WTC11 (cell line): ENCODE measurements at regions not wholly inside any gene's neighbourhood (a gene's known extent, or its start where the extent isn't known, plus 50 kb on each side); places are given as distances from the start of the nearest gene placed in this dataset.

ENCODE experiments used
- AFF4 ChIP-seq: sonication (generic); formaldehyde crosslinking; IDR thresholded peaks from 2 replicates; pipeline ENCODE4 v1.8.1; 2023; ENCODE audit warnings: mild to moderate bottlenecking, missing genetic modification reagents, borderline replicate concordance
- TF ChIP-seq, protein P1 (sequence below): sonication (generic); formaldehyde crosslinking; IDR thresholded peaks from 2 replicates; pipeline ENCODE4 v1.8.1; 2023; ENCODE audit warnings: mild to moderate bottlenecking, missing genetic modification reagents, moderate library complexity
- TF ChIP-seq, protein P2 (sequence below): sonication (generic); formaldehyde crosslinking; IDR thresholded peaks from 2 replicates; pipeline ENCODE4 v1.8.1; 2022; ENCODE audit warnings: mild to moderate bottlenecking, missing genetic modification reagents, moderate library complexity, borderline replicate concordance
- TF ChIP-seq, protein P3 (sequence below): sonication (generic); formaldehyde crosslinking; IDR thresholded peaks from 2 replicates; pipeline ENCODE4 v1.8.0; 2022; ENCODE audit warnings: mild to moderate bottlenecking, missing genetic modification reagents

DNA sequence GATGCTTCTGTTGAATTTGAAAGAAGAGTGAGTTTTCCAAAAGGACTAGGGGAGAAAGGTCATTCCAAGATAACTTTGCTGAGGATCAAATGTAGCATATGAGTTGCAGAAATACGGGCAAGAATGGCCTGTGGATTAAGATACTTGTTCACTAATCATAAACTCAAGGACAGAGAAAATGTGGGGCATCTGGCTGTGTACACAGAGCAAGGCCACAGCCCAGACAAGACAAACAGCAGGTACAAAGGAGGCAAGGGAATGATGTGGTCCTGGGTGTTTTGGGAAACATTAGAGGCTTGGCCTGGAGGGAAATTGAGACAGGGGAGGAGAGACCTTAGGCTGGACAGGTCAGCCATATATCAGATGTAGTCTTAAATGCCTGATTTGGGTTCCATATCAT, 254.8 kb downstream of the TTC32 start:
- TF ChIP-seq, protein P1, sequence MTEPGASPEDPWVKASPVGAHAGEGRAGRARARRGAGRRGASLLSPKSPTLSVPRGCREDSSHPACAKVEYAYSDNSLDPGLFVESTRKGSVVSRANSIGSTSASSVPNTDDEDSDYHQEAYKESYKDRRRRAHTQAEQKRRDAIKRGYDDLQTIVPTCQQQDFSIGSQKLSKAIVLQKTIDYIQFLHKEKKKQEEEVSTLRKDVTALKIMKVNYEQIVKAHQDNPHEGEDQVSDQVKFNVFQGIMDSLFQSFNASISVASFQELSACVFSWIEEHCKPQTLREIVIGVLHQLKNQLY (CRISPR knock-in tag) = no peak
- no peak for TF ChIP-seq AFF4 (CRISPR knock-in tag)
- TF ChIP-seq, protein P2, sequence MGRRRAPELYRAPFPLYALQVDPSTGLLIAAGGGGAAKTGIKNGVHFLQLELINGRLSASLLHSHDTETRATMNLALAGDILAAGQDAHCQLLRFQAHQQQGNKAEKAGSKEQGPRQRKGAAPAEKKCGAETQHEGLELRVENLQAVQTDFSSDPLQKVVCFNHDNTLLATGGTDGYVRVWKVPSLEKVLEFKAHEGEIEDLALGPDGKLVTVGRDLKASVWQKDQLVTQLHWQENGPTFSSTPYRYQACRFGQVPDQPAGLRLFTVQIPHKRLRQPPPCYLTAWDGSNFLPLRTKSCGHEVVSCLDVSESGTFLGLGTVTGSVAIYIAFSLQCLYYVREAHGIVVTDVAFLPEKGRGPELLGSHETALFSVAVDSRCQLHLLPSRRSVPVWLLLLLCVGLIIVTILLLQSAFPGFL = no peak
- TF ChIP-seq, protein P3, sequence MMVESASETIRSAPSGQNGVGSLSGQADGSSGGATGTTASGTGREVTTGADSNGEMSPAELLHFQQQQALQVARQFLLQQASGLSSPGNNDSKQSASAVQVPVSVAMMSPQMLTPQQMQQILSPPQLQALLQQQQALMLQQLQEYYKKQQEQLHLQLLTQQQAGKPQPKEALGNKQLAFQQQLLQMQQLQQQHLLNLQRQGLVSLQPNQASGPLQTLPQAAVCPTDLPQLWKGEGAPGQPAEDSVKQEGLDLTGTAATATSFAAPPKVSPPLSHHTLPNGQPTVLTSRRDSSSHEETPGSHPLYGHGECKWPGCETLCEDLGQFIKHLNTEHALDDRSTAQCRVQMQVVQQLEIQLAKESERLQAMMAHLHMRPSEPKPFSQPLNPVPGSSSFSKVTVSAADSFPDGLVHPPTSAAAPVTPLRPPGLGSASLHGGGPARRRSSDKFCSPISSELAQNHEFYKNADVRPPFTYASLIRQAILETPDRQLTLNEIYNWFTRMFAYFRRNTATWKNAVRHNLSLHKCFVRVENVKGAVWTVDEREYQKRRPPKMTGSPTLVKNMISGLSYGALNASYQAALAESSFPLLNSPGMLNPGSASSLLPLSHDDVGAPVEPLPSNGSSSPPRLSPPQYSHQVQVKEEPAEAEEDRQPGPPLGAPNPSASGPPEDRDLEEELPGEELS (CRISPR knock-in tag) = no peak
